Common myeloid progenitor, CD34-positive (primary cell): ENCODE measurements at regions not wholly inside any gene's neighbourhood (a gene's known extent, or its start where the extent isn't known, plus 50 kb on each side); places are given as distances from the start of the nearest gene placed in this dataset.
A peak's percentile ranks its signal among the peaks of the same experiment; 100 is the strongest.
"Not testable (repeated sequence)": the region's sequence is repeated elsewhere in the genome, so short reads cannot be mapped to it uniquely, and the experiment has no call there.

Experiments used
- CTCF ChIA-PET: fragments of 350-600 bp; sonication (Branson Sonifier 250); formaldehyde crosslinking; loops from one replicate; lab custom pipeline; 2021; ENCODE audit warnings: antibody characterized with exemption; lab: Charles Lee
- POLR2A ChIA-PET: fragments of 350-600 bp; sonication (Branson Sonifier 250); formaldehyde crosslinking; loops from one replicate; lab custom pipeline; 2021; ENCODE audit warnings: antibody characterized with exemption; lab: Charles Lee
- DNase-seq, 3 donors: peaks; one replicate each; pipeline versions ENCODE4 v3.0.0 to v3.0.0-alpha.2; 2013
- H3K27ac ChIP-seq, 2 experiments: 1 replicate in 1 of 2; 2 replicates in 1 of 2; pipeline ENCODE4 v1.7.0; 2013; ENCODE audit warnings: inconsistent platforms in 2 of 2, low read length in 2 of 2, mild to moderate bottlenecking in 2 of 2, low read depth in 1 of 2, moderate library complexity in 1 of 2; ENCODE audit not compliant: severe bottlenecking in 2 of 2, insufficient read depth in 1 of 2, poor library complexity in 1 of 2
- H3K27me3 ChIP-seq, 5 experiments: replicated peaks in 2 of 5; 1 replicate in 3 of 5; 2 replicates in 2 of 5; pipeline versions ENCODE4 v1.6.1 to v1.7.0; 2013; ENCODE audit warnings: low read length in 4 of 5, mild to moderate bottlenecking in 2 of 5, moderate library complexity in 2 of 5, inconsistent platforms in 1 of 5; ENCODE audit not compliant: insufficient read depth in 5 of 5, control insufficient read depth in 4 of 5
- H3K36me3 ChIP-seq, 4 experiments: 1 replicate in 2 of 4; 2 replicates in 2 of 4; pipeline versions ENCODE4 v1.6.1 to v1.7.0; 2013; ENCODE audit warnings: low read length in 3 of 4, control low read depth in 1 of 4, mild to moderate bottlenecking in 1 of 4; ENCODE audit not compliant: control insufficient read depth in 4 of 4, insufficient read depth in 4 of 4
- H3K4me1 ChIP-seq, 4 experiments: 1 replicate in 3 of 4; 2 replicates in 1 of 4; pipeline versions ENCODE4 v1.6.1 to v1.7.1; 2013; ENCODE audit warnings: low read length in 3 of 4, mild to moderate bottlenecking in 3 of 4, control low read depth in 1 of 4, inconsistent platforms in 1 of 4, moderate library complexity in 1 of 4; ENCODE audit not compliant: control insufficient read depth in 4 of 4, insufficient read depth in 4 of 4; ENCODE audit errors: control extremely low read depth in 1 of 4
- H3K4me3 ChIP-seq, 7 experiments: 1 replicate in 4 of 7; 2 replicates in 3 of 7; pipeline versions ENCODE4 v1.5.1 to v1.7.0; 2013; ENCODE audit warnings: mild to moderate bottlenecking in 7 of 7, low read length in 6 of 7, moderate library complexity in 6 of 7, inconsistent platforms in 2 of 7, low read depth in 2 of 7, control low read depth in 1 of 7; ENCODE audit not compliant: insufficient read depth in 4 of 7, control insufficient read depth in 1 of 7; ENCODE audit errors: extremely low read depth in 1 of 7
- H3K9me3 ChIP-seq, 5 experiments: 1 replicate in 4 of 5; 2 replicates in 1 of 5; pipeline versions ENCODE4 v1.6.1 to v1.7.1; 2013; ENCODE audit warnings: low read length in 4 of 5, mild to moderate bottlenecking in 2 of 5, inconsistent platforms in 1 of 5, low read depth in 1 of 5, moderate library complexity in 1 of 5; ENCODE audit not compliant: control insufficient read depth in 4 of 5, insufficient read depth in 2 of 5; ENCODE audit errors: control extremely low read depth in 1 of 5
- WGBS: methylation state at CpG from one replicate; pipeline ENCODE4 v1.1.5; 2013; ENCODE audit not compliant: insufficient coverage; 5-methylcytosine and 5-hydroxymethylcytosine counted together

GRCh38 chr6:28685960-28686359, 160.3 kb downstream of the GPX5 start:
- POLR2A ChIA-PET, H3K4me1 ChIP-seq, H3K4me3 ChIP-seq, DNase-seq, H3K9me3 ChIP-seq, H3K36me3 ChIP-seq, H3K27ac ChIP-seq: not testable (repeated sequence)
- H3K27me3 ChIP-seq = peaks cover 9 to 83% (median 27%) of the 10 kb centered on the region in 5 experiments
- CTCF ChIA-PET = interaction anchor here (0.6 to 1.2 kb wide), 3 partner anchors 34 to 330 kb away, joined by 3 read pairs; no protein-coding TSS in a partner anchor
- WGBS = 17% methylated on average over 1 of the region's 3 CpGs

GRCh38 chr6:28686446-28687027, 160.9 kb downstream of the GPX5 start:
- H3K27ac ChIP-seq, H3K4me3 ChIP-seq, H3K36me3 ChIP-seq, H3K9me3 ChIP-seq, H3K4me1 ChIP-seq, POLR2A ChIA-PET: not testable (repeated sequence)
- 0% methylated on average over 10 of the region's 11 CpGs for WGBS
- peak; percentile 72 to 78 (median 72) for DNase-seq
- CTCF ChIA-PET = interaction anchor here (0.8 to 1.1 kb wide), 3 partner anchors 14 to 329 kb away, joined by 3 read pairs; no protein-coding TSS in a partner anchor
- peaks cover 9 to 86% (median 27%) of the 10 kb centered on the region in 5 experiments for H3K27me3 ChIP-seq

- H3K4me3 ChIP-seq, H3K9me3 ChIP-seq, H3K27ac ChIP-seq, POLR2A ChIA-PET, H3K36me3 ChIP-seq, H3K4me1 ChIP-seq: not testable (repeated sequence)
- CTCF ChIA-PET = interaction anchor here (0.8 to 1.1 kb wide), 3 partner anchors 13 to 328 kb away, joined by 3 read pairs; no protein-coding TSS in a partner anchor
- peaks cover 4 to 84% (median 25%) of the 10 kb centered on the region in 5 experiments for H3K27me3 ChIP-seq
- peak in 1 of 3 donors; percentile 28 for DNase-seq
- WGBS = 21% methylated on average over 6 of the region's 7 CpGs
Measured at GRCh38 chr6:28687309-28687981, 161.8 kb downstream of the GPX5 start.

GRCh38 chr6:28691991-28692390, 166.3 kb downstream of the GPX5 start:
- DNase-seq, CTCF ChIA-PET, H3K36me3 ChIP-seq, H3K4me1 ChIP-seq, H3K9me3 ChIP-seq, H3K27ac ChIP-seq, H3K4me3 ChIP-seq: not testable (repeated sequence)
- peaks cover 32 to 88% (median 52%) of the 10 kb centered on the region in 5 experiments for H3K27me3 ChIP-seq
- POLR2A ChIA-PET = interaction anchor here (0.6 kb wide), 1 partner anchor 23 kb away, joined by 3 read pairs; no protein-coding TSS in a partner anchor
- 80% methylated on average over 2 of the region's 4 CpGs for WGBS

DNA sequence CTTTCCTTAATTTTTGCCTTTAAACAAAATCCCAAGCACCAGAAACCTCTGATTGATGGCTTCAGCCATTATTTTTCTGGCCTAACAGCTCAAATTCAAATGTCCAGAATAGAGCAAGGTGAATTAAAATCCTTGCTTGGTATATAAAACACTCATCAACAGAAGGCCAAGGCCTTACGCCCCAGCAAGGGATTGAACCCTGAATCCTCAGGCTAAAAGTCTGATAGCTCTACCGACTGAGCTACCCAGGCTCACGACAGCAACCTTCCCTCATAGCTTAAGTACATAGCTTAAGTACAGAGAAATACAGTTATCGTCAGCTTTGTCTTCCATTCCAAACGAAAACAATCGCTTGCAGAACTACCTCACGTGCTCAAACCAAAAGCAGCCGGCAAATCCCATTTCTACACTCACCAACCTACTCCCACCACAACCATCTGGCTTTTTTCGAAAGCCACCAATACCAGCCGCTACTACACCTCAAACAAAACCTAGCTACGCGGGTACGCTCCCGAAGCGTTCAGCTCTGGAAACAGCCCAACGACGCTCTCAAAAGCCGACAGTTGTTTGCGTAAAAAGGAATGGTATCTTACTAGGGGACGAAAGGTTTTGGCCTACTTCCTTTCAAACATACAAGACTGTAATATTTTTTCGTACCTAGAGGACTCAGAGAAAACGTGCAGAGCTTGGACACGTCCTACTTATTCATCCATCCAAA, 167.5 kb downstream of the GPX5 start:
- H3K36me3 ChIP-seq = no peaks in the 10 kb centered on the region
- CTCF ChIA-PET = interaction anchor here (0.9 to 1.4 kb wide), 2 partner anchors 9 to 323 kb away, joined by 5 read pairs; no protein-coding TSS in a partner anchor
- peaks cover 0 to 6% (median 4%) of the 10 kb centered on the region in 5 experiments for H3K9me3 ChIP-seq
- no peak overlapping the region for H3K27ac ChIP-seq
- WGBS = 32% methylated on average over 23 of the region's 23 CpGs
- POLR2A ChIA-PET = no interaction called here
- H3K4me1 ChIP-seq = peaks cover 0 to 2% (median 0%) of the 10 kb centered on the region in 4 experiments
- peaks cover 30 to 88% (median 54%) of the 10 kb centered on the region in 5 experiments for H3K27me3 ChIP-seq
- no peak for DNase-seq
- H3K4me3 ChIP-seq = no peak overlapping the region

DNA sequence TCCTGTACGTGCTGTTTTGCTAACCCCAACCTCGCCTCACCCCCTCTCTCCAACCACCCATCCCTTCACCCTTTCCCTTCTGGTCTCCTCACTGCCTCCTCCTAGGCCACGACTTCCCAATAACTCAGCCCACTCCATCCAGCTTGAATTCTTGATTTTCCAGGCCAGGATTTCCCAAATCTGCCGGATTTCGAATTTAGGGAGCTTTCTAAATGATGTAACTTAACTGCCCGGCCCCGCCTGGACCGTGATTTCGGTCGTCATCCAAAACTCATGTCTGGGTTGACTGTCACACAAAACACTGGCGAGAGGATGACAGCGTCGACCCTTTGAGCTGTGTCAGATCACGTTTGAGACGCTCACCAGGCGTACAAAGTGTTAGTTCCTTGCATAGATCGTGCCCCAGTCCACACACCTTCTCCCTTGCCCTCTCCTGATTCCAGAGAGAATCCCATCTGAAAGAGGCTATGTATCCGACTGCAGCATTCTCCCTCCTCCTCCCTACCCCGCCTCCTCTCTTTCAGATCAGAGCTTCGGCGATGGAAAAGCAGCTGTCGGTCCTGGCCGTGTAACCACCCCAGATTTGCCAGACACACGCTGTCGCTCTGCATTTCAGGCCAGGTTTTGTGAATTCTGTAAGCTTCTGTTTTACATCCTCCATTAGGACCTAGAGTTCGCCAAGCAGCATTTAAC, 168.2 kb downstream of the GPX5 start:
- Histone ChIP-seq H3K27ac (no peak overlapping the region), H3K4me3 (no peak overlapping the region), H3K4me1 (peaks cover 0 to 2% (median 0%) of the 10 kb centered on the region in 4 experiments), H3K9me3 (peaks cover 0 to 6% (median 4%) of the 10 kb centered on the region in 5 experiments), H3K27me3 (peaks cover 28 to 88% (median 49%) of the 10 kb centered on the region in 5 experiments), H3K36me3 (no peaks in the 10 kb centered on the region)
- ChIA-PET CTCF (interaction anchor here (0.9 to 1.4 kb wide), 3 partner anchors 9 to 322 kb away, joined by 3 to 5 read pairs (median 5); no protein-coding TSS in a partner anchor), POLR2A (no interaction called here)
- DNase-seq = no peak
- WGBS = 20% methylated on average over 25 of the region's 26 CpGs
